ENCODE measurements at regions not wholly inside any gene's neighbourhood (a gene's known extent, or its start where the extent isn't known, plus 50 kb on each side); places are given as distances from the start of the nearest gene placed in this dataset.

GRCh38 chr6:12621754-12622153 lies 94.8 kb upstream of the PHACTR1 start:
- TF ChIP-seq CTCF (IDR thresholded peaks at IDR 0.05; ENCODE audit: insufficient read depth, low read length, poor library complexity, severe bottlenecking), result no peak
- no peak for TF ChIP-seq EZH2phosphoT487 (conservative IDR thresholded peaks at IDR 0.05; ENCODE audit: low read length)
